ENCODE measurements at regions not wholly inside any gene's neighbourhood (a gene's known extent, or its start where the extent isn't known, plus 50 kb on each side); places are given as distances from the start of the nearest gene placed in this dataset.

DNA sequence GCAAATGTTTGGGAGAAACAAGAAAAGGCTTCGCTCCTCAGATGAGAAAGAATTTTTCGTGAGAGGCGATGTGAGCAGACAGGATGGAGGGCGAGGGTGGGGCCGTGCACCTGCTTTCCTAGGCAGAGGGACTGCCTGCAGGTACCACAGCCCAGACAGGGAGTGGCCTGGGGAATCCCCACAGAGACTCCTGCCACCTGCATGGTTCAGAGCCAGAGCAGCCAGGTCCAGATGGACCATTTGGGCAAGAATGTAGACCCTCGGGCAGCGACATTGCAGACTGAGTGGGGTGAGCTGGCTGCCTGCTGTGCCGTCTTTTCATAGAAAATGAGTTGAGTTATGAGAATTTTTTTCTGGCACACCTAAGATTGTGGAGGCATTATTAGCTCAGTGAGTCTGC is 216.8 kb downstream of the SNX10 start:
- Histone ChIP-seq H3K4me3 (ENCODE audit: low read length in 2 of 2) (no peak overlapping the region), H3K36me3 (ENCODE audit: insufficient read depth, low read length) (no peaks in the 10 kb centered on the region), H3K27ac (ENCODE audit: low read depth, low read length) (no peak overlapping the region), H3K4me1 (ENCODE audit: insufficient read depth, low read length) (no peaks in the 10 kb centered on the region), H3K9me3 (ENCODE audit: control insufficient read depth in 1 of 2, low read length in 2 of 2) (no peaks in the 10 kb centered on the region), H3K27me3 (ENCODE audit: insufficient read depth, low read length) (no peaks in the 10 kb centered on the region)
- ChIA-PET POLR2A (ENCODE audit: partially characterized antibody) (no interaction called here), CTCF (ENCODE audit: partially characterized antibody) (no interaction called here)
- DNase-seq = no peak
- Mint-ChIP-seq H3K4me3 (no peak overlapping the region), H3K27ac (no peak overlapping the region), H3K36me3 (no peaks in the 10 kb centered on the region), H3K9me3 (peaks cover 0 to 5% (median 3%) of the 10 kb centered on the region in 8 donors), H3K27me3 (peaks cover 6 to 20% of the 10 kb centered on the region in 2 donors), H3K4me1 (no peaks in the 10 kb centered on the region)
- intact Hi-C loops (cut with micrococcal nuclease) = loop anchor here (10.0 kb wide), 2 partner anchors 414 to 656 kb away; partner anchors contain the start of gene HOXA9

DNA sequence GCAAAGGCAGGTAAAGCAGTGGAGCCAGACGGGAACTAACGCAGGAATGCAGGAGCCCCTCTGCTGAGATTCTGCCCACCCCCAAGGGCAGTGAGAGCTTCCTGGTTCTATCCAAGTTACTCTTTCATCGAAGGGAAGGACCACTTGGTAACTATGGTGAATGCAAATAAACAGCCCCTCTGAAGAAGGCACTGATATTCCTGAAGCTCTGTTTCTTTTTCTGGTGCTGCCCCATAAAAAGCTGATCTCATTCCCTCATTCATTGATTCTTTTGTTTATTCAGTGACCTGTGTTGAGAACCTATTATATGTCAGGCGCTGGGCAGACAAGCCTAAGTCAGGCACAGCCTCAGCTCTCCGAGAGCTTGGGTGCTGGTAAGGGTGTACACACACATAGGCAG is 217.3 kb downstream of the SNX10 start:
- no peak for DNase-seq
- Mint-ChIP-seq H3K27me3 (peaks cover 6 to 18% of the 10 kb centered on the region in 2 donors), H3K9me3 (peaks cover 0 to 5% (median 3%) of the 10 kb centered on the region in 8 donors), H3K4me3 (no peak overlapping the region), H3K27ac (no peak overlapping the region), H3K4me1 (no peaks in the 10 kb centered on the region), H3K36me3 (no peaks in the 10 kb centered on the region)
- no peaks in the 10 kb centered on the region for H3K27me3 ChIP-seq (ENCODE audit: insufficient read depth, low read length)
- no peaks in the 10 kb centered on the region for H3K9me3 ChIP-seq (ENCODE audit: control insufficient read depth in 1 of 2, low read length in 2 of 2)
- no peaks in the 10 kb centered on the region for H3K36me3 ChIP-seq (ENCODE audit: insufficient read depth, low read length)
- POLR2A ChIA-PET (ENCODE audit: partially characterized antibody) = no interaction called here
- no peak overlapping the region for H3K4me3 ChIP-seq (ENCODE audit: low read length in 2 of 2)
- CTCF ChIA-PET (ENCODE audit: partially characterized antibody) = no interaction called here
- H3K27ac ChIP-seq (ENCODE audit: low read depth, low read length) = no peak overlapping the region
- no peaks in the 10 kb centered on the region for H3K4me1 ChIP-seq (ENCODE audit: insufficient read depth, low read length)
- intact Hi-C loops (cut with micrococcal nuclease) = loop anchor here (10.0 kb wide), 2 partner anchors 414 to 656 kb away; partner anchors contain the start of gene HOXA9

DNA sequence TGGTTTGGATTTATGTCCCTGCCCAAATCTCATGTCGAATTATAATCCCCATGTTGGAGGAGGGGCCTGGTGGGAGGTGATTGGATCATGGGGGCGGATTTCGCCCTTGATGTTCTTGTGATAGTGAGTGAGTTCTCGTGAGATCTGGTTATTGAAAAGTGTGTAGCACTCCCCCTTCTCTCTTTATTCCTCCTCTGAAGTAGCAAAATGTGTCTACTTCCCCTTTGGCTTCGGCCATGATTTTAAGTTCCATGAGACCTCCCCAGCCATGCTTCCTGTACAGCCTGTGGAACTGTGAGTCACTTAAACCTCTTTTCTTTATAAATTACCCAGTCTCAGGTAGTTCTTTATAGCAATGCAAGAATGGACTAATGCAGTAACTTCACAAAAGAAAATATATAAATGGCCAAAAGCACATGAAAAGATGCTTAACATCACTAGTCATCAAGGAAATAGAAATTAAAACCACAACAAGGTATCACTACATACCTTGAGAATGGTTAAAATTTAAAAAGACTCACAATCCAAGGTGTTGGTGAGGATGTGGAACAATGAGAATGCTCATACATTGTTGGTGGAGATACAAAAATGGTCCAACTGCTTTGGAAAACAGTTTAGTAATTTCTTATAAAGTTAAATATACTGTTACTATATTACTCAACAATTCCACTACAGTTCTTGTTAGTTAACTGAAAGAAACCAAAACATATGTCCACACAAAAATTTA is 218.7 kb downstream of the SNX10 start:
- DNase-seq = no peak
- H3K27me3 ChIP-seq (ENCODE audit: insufficient read depth, low read length) = no peaks in the 10 kb centered on the region
- Mint-ChIP-seq H3K4me3 (no peak overlapping the region), H3K27ac (no peak overlapping the region), H3K36me3 (no peaks in the 10 kb centered on the region), H3K27me3 (peaks cover 2 to 12% of the 10 kb centered on the region in 2 donors), H3K4me1 (no peaks in the 10 kb centered on the region), H3K9me3 (peaks cover 0 to 5% (median 3%) of the 10 kb centered on the region in 8 donors)
- no peaks in the 10 kb centered on the region for H3K4me1 ChIP-seq (ENCODE audit: insufficient read depth, low read length)
- no peak overlapping the region for H3K27ac ChIP-seq (ENCODE audit: low read depth, low read length)
- CTCF ChIA-PET (ENCODE audit: partially characterized antibody) = no interaction called here
- POLR2A ChIA-PET (ENCODE audit: partially characterized antibody) = no interaction called here
- no peaks in the 10 kb centered on the region for H3K36me3 ChIP-seq (ENCODE audit: insufficient read depth, low read length)
- no peak overlapping the region for H3K4me3 ChIP-seq (ENCODE audit: low read length in 2 of 2)
- intact Hi-C loops (cut with micrococcal nuclease) = no loop called here
- no peaks in the 10 kb centered on the region for H3K9me3 ChIP-seq (ENCODE audit: control insufficient read depth in 1 of 2, low read length in 2 of 2)

DNA sequence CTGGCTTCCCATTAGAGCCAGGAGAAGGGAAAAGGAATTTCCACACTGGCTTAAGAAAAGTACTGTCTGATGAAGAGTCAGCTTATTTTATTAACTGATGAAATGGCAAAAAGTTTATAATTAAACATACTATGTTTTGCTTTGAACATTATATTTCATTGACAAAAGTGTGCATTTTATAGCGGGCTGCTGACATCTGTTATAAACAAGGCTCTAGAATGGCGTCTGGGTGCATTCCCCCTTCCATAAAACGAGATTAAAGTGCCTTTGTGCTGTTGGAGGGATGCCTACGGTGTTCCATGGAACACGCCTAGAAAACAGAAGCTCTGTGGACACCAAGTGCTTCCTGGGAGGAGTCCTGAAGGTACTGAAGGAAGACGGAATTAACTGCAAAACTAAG is 220.2 kb downstream of the SNX10 start:
- Mint-ChIP-seq H3K4me1 (no peaks in the 10 kb centered on the region), H3K9me3 (peaks cover 0 to 5% (median 3%) of the 10 kb centered on the region in 8 donors), H3K27ac (no peak overlapping the region), H3K27me3 (peaks cover 5 to 17% of the 10 kb centered on the region in 2 donors), H3K4me3 (no peak overlapping the region), H3K36me3 (no peaks in the 10 kb centered on the region)
- no peak for DNase-seq
- intact Hi-C loops (cut with micrococcal nuclease) = no loop called here
- no peaks in the 10 kb centered on the region for H3K9me3 ChIP-seq (ENCODE audit: control insufficient read depth in 1 of 2, low read length in 2 of 2)
- POLR2A ChIA-PET (ENCODE audit: partially characterized antibody) = no interaction called here
- CTCF ChIA-PET (ENCODE audit: partially characterized antibody) = interaction anchor here (1.2 kb wide), 1 partner anchor 143 kb away, joined by 3 read pairs; no protein-coding TSS in a partner anchor
- H3K27me3 ChIP-seq (ENCODE audit: insufficient read depth, low read length) = no peaks in the 10 kb centered on the region
- no peak overlapping the region for H3K27ac ChIP-seq (ENCODE audit: low read depth, low read length)
- no peak overlapping the region for H3K4me3 ChIP-seq (ENCODE audit: low read length in 2 of 2)
- H3K36me3 ChIP-seq (ENCODE audit: insufficient read depth, low read length) = no peaks in the 10 kb centered on the region
- no peaks in the 10 kb centered on the region for H3K4me1 ChIP-seq (ENCODE audit: insufficient read depth, low read length)

GRCh38 chr7:26512737-26513136 is 221.1 kb downstream of the SNX10 start:
- ChIA-PET CTCF (ENCODE audit: partially characterized antibody) (interaction anchor here (0.8 kb wide), 1 partner anchor 8 kb away, joined by 4 read pairs; no protein-coding TSS in a partner anchor), POLR2A (ENCODE audit: partially characterized antibody) (no interaction called here)
- no peak for DNase-seq
- Mint-ChIP-seq H3K27ac (no peak overlapping the region), H3K4me1 (no peaks in the 10 kb centered on the region), H3K4me3 (no peak overlapping the region), H3K27me3 (peaks cover 5 to 16% of the 10 kb centered on the region in 2 donors), H3K9me3 (peaks cover 0 to 5% (median 3%) of the 10 kb centered on the region in 8 donors), H3K36me3 (no peaks in the 10 kb centered on the region)
- H3K4me1 ChIP-seq (ENCODE audit: insufficient read depth, low read length) = no peaks in the 10 kb centered on the region
- no peaks in the 10 kb centered on the region for H3K9me3 ChIP-seq (ENCODE audit: control insufficient read depth in 1 of 2, low read length in 2 of 2)
- H3K36me3 ChIP-seq (ENCODE audit: insufficient read depth, low read length) = no peaks in the 10 kb centered on the region
- intact Hi-C loops (cut with micrococcal nuclease) = no loop called here
- no peaks in the 10 kb centered on the region for H3K27me3 ChIP-seq (ENCODE audit: insufficient read depth, low read length)
- no peak overlapping the region for H3K4me3 ChIP-seq (ENCODE audit: low read length in 2 of 2)
- H3K27ac ChIP-seq (ENCODE audit: low read depth, low read length) = no peak overlapping the region

DNA sequence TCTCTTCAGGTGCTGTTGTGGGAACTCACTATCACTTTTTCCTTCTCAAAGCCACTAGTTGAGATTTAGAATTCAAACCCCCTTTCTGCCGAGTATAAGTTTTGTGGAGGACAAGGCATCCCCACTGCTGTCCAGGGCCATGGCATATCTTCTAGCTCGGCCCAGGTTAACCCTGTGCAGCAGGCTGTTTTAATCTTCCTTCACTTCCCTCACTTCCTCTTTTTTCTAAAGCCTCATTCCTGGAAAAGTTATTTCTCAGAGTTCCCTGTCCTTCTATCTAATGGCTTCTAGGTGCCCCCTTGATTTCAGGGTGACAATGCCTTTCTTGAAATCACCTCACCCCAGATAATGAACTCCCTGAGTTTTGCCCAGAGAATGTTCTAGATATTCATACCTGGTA is 222.3 kb downstream of the SNX10 start:
- H3K4me1 Mint-ChIP-seq = no peaks in the 10 kb centered on the region
- H3K27me3 ChIP-seq (ENCODE audit: insufficient read depth, low read length) = peaks cover 4% of the 10 kb centered on the region
- H3K27ac ChIP-seq (ENCODE audit: low read depth, low read length) = no peak overlapping the region
- no peaks in the 10 kb centered on the region for H3K36me3 ChIP-seq (ENCODE audit: insufficient read depth, low read length)
- H3K9me3 Mint-ChIP-seq = peaks cover 0 to 5% (median 3%) of the 10 kb centered on the region in 8 donors
- H3K4me3 ChIP-seq (ENCODE audit: low read length in 2 of 2) = no peak overlapping the region
- ChIA-PET CTCF (ENCODE audit: partially characterized antibody) (no interaction called here), POLR2A (ENCODE audit: partially characterized antibody) (no interaction called here)
- H3K36me3 Mint-ChIP-seq = no peaks in the 10 kb centered on the region
- H3K4me1 ChIP-seq (ENCODE audit: insufficient read depth, low read length) = no peaks in the 10 kb centered on the region
- H3K27ac Mint-ChIP-seq = no peak overlapping the region
- H3K4me3 Mint-ChIP-seq = no peak overlapping the region
- peaks cover 6 to 18% of the 10 kb centered on the region in 2 donors for H3K27me3 Mint-ChIP-seq
- intact Hi-C loops (cut with micrococcal nuclease) = no loop called here
- no peak for DNase-seq
- no peaks in the 10 kb centered on the region for H3K9me3 ChIP-seq (ENCODE audit: control insufficient read depth in 1 of 2, low read length in 2 of 2)

DNA sequence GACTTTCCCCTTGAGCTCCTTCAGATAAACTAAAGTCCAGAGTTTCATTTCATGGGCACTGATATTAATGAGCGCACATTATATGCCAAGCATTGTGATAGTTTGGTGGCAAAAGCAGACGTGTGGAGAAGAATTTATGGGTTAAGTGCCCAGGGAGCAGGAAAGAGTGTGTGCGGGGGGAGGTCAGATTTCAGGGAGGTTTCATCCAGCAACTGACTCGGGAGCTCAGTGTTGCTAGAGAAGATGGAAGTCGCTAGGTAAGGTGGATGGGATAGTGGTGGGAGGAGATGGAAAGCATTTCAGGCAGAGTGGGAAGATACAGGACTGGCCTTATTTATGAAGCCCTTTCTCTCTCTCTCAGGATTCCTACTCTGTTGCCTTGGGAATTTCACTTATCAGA is 223.0 kb downstream of the SNX10 start:
- Mint-ChIP-seq H3K36me3 (no peaks in the 10 kb centered on the region), H3K27me3 (peaks cover 7 to 18% of the 10 kb centered on the region in 2 donors), H3K27ac (no peak overlapping the region), H3K4me1 (no peaks in the 10 kb centered on the region), H3K4me3 (no peak overlapping the region), H3K9me3 (peaks cover 0 to 5% (median 3%) of the 10 kb centered on the region in 8 donors)
- H3K36me3 ChIP-seq (ENCODE audit: insufficient read depth, low read length) = no peaks in the 10 kb centered on the region
- peaks cover 7% of the 10 kb centered on the region for H3K27me3 ChIP-seq (ENCODE audit: insufficient read depth, low read length)
- H3K9me3 ChIP-seq (ENCODE audit: control insufficient read depth in 1 of 2, low read length in 2 of 2) = no peaks in the 10 kb centered on the region
- intact Hi-C loops (cut with micrococcal nuclease) = no loop called here
- ChIA-PET CTCF (ENCODE audit: partially characterized antibody) (no interaction called here), POLR2A (ENCODE audit: partially characterized antibody) (no interaction called here)
- no peaks in the 10 kb centered on the region for H3K4me1 ChIP-seq (ENCODE audit: insufficient read depth, low read length)
- no peak overlapping the region for H3K27ac ChIP-seq (ENCODE audit: low read depth, low read length)
- no peak overlapping the region for H3K4me3 ChIP-seq (ENCODE audit: low read length in 2 of 2)
- DNase-seq = no peak
